PC-3 (cell line): ENCODE measurements at regions not wholly inside any gene's neighbourhood (a gene's known extent, or its start where the extent isn't known, plus 50 kb on each side); places are given as distances from the start of the nearest gene placed in this dataset.

Experiments
- ATAC-seq: fragments of 200-7000 bp; cut with Tn5 transposase; 2 replicates; pipeline ENCODE4 v1.9.1; 2020; ENCODE audit warnings: mild to moderate bottlenecking, moderate library complexity
- BruUV-seq: library from RNA; stranded (reverse); fragments of 400-500 nt; replicated peaks from 2 replicates; lab custom pipeline; 2021; lab: Mats Ljungman, UMichigan
- CTCF ChIA-PET: fragments of 300-600 bp; sonication (Branson Sonifier 250); formaldehyde crosslinking; loops from one replicate; lab custom pipeline; 2022; ENCODE audit warnings: antibody characterized with exemption; lab: Charles Lee
- POLR2A ChIA-PET: fragments of 300-600 bp; sonication (Branson Sonifier 250); formaldehyde crosslinking; loops from one replicate; lab custom pipeline; 2022; ENCODE audit warnings: antibody characterized with exemption; ENCODE audit not compliant: unreplicated experiment; lab: Charles Lee
- DNase-seq: peaks from one replicate; pipeline ENCODE4 v3.0.0-alpha.2; 2015
- H2AFZ ChIP-seq: fragments of 300-600 bp; sonication (generic); 2 replicates; pipeline ENCODE4 v1.6.0; 2016; ENCODE audit warnings: antibody characterized with exemption, low read length
- H3F3A ChIP-seq: fragments of 300-600 bp; sonication (generic); one replicate; pipeline ENCODE4 v1.6.0; 2017; ENCODE audit warnings: antibody characterized with exemption, low read length, control low read depth, mild to moderate bottlenecking; ENCODE audit not compliant: unreplicated experiment
- H3K27ac ChIP-seq: fragments of 300-600 bp; sonication (generic); 2 replicates; pipeline ENCODE4 v1.5.1; 2016; ENCODE audit warnings: mild to moderate bottlenecking, low read length
- H3K27me3 ChIP-seq: fragments of 300-600 bp; sonication (generic); 2 replicates; pipeline ENCODE4 v1.6.1; 2016; ENCODE audit warnings: low read length, mixed read lengths
- H3K36me3 ChIP-seq: fragments of 300-600 bp; sonication (generic); 2 replicates; pipeline ENCODE4 v1.6.1; 2016; ENCODE audit warnings: low read depth, mixed run types, low read length, mixed read lengths
- H3K4me1 ChIP-seq: fragments of 300-600 bp; sonication (generic); 2 replicates; pipeline ENCODE4 v1.5.1; 2016; ENCODE audit warnings: low read length; ENCODE audit not compliant: insufficient read depth
- H3K4me2 ChIP-seq: fragments of 300-600 bp; sonication (generic); 2 replicates; pipeline ENCODE4 v1.6.0; 2016; ENCODE audit warnings: low read length
- H3K4me3 ChIP-seq: fragments of 300-600 bp; sonication (generic); 2 replicates; pipeline ENCODE4 v1.5.1; 2016; ENCODE audit warnings: mild to moderate bottlenecking, low read length, mixed read lengths
- H3K79me2 ChIP-seq: fragments of 300-600 bp; sonication (generic); 2 replicates; pipeline ENCODE4 v1.6.1; 2017; ENCODE audit warnings: low read length, mixed read lengths
- H3K9ac ChIP-seq: fragments of 300-600 bp; sonication (generic); 2 replicates; pipeline ENCODE4 v1.6.0; 2016; ENCODE audit warnings: mild to moderate bottlenecking, low read length
- H3K9me2 ChIP-seq: fragments of 300-600 bp; sonication (generic); replicated peaks from 2 replicates; pipeline ENCODE4 v1.6.1; 2016; ENCODE audit warnings: mixed run types, low read length, mixed read lengths
- H3K9me3 ChIP-seq: fragments of 300-600 bp; sonication (generic); 2 replicates; pipeline ENCODE4 v1.6.1; 2016; ENCODE audit warnings: low read length, mixed read lengths
- H4K20me1 ChIP-seq: fragments of 300-600 bp; sonication (generic); 2 replicates; pipeline ENCODE4 v1.6.1; 2016; ENCODE audit warnings: low read length, mixed read lengths
- CTCF ChIP-seq: fragments of 300-600 bp; sonication (generic); conservative IDR thresholded peaks from 2 replicates; pipeline ENCODE4 v1.5.1; 2017; ENCODE audit warnings: antibody characterized with exemption, low read depth, mild to moderate bottlenecking, low read length
- EZH2 ChIP-seq: fragments of 300-600 bp; sonication (generic); IDR thresholded peaks from one replicate; pipeline ENCODE4 v1.6.1; 2017; ENCODE audit warnings: antibody characterized with exemption, mild to moderate bottlenecking, low read length; ENCODE audit not compliant: unreplicated experiment
- EZH2phosphoT487 ChIP-seq: fragments of 300-600 bp; sonication (generic); IDR thresholded peaks from 2 replicates; pipeline ENCODE4 v1.6.1; 2018; ENCODE audit warnings: mild to moderate bottlenecking, antibody characterized with exemption, low read length, borderline replicate concordance
- intact Hi-C: fragments of 100-400 bp; cut with micrococcal nuclease; formaldehyde crosslinking; loops from 2 replicates; pipeline ENCODE4 v1.9.0; 2023

- Histone ChIP-seq H3K4me3 (no peak overlapping the region), H3K4me2 (no peak overlapping the region), H2AFZ (no peak overlapping the region), H3K9me2 (no peaks in the 10 kb centered on the region), H4K20me1 (no peaks in the 10 kb centered on the region), H3K9ac (no peak overlapping the region), H3F3A (no peaks in the 10 kb centered on the region), H3K4me1 (no peaks in the 10 kb centered on the region), H3K27me3 (no peaks in the 10 kb centered on the region), H3K27ac (no peak overlapping the region), H3K9me3 (no peaks in the 10 kb centered on the region), H3K36me3 (no peaks in the 10 kb centered on the region), H3K79me2 (no peaks in the 10 kb centered on the region)
- intact Hi-C loops: no loop called here
- no peak for DNase-seq
- no peak for ATAC-seq
- ChIA-PET CTCF (no interaction called here), POLR2A (no interaction called here)
- BruUV-seq: no TSS peak
- TF ChIP-seq CTCF (no peak), EZH2 (no peak)
These were observed 135.0 kb downstream of the NAV1 start for GRCh38 chr1:201673915-201674314.

- ATAC-seq (no peak), DNase-seq (no peak)
- POLR2A ChIA-PET: no interaction called here
- H3K9me3 ChIP-seq: no peaks in the 10 kb centered on the region
- CTCF ChIA-PET: no interaction called here
- no peaks in the 10 kb centered on the region for H4K20me1 ChIP-seq
- no peak overlapping the region for H3K27ac ChIP-seq
- no peaks in the 10 kb centered on the region for H3K4me1 ChIP-seq
- TF ChIP-seq CTCF (no peak), EZH2 (no peak), EZH2phosphoT487 (no peak)
- H3K4me3 ChIP-seq: no peak overlapping the region
- no TSS peak for BruUV-seq
- no peaks in the 10 kb centered on the region for H3K36me3 ChIP-seq
- intact Hi-C loops: no loop called here
- no peaks in the 10 kb centered on the region for H3K9me2 ChIP-seq
- H2AFZ ChIP-seq: no peak overlapping the region
- no peak overlapping the region for H3K4me2 ChIP-seq
- H3K9ac ChIP-seq: no peak overlapping the region
- H3F3A ChIP-seq: no peaks in the 10 kb centered on the region
- no peaks in the 10 kb centered on the region for H3K27me3 ChIP-seq
- H3K79me2 ChIP-seq: no peaks in the 10 kb centered on the region
These were observed 136.2 kb downstream of the NAV1 start for GRCh38 chr1:201675143-201675542.

- no peak overlapping the region for H2AFZ ChIP-seq
- H3F3A ChIP-seq: no peaks in the 10 kb centered on the region
- CTCF ChIA-PET: interaction anchor here (0.6 to 0.7 kb wide), 2 partner anchors 136 to 155 kb away, joined by 3 to 5 read pairs; no protein-coding TSS in a partner anchor
- no peak overlapping the region for H3K9ac ChIP-seq
- POLR2A ChIA-PET: no interaction called here
- no TSS peak for BruUV-seq
- no peaks in the 10 kb centered on the region for H3K9me2 ChIP-seq
- no peaks in the 10 kb centered on the region for H3K79me2 ChIP-seq
- no peaks in the 10 kb centered on the region for H3K4me1 ChIP-seq
- no peaks in the 10 kb centered on the region for H4K20me1 ChIP-seq
- ATAC-seq: no peak; the same call in 1 of the 2 replicates
- H3K4me2 ChIP-seq: no peak overlapping the region
- H3K36me3 ChIP-seq: no peaks in the 10 kb centered on the region
- TF ChIP-seq EZH2: no peak
- no peak for TF ChIP-seq EZH2phosphoT487
- no peak for TF ChIP-seq CTCF
- H3K4me3 ChIP-seq: no peak overlapping the region
- no peak for DNase-seq
- H3K9me3 ChIP-seq: no peaks in the 10 kb centered on the region
- intact Hi-C loops: no loop called here
- H3K27me3 ChIP-seq: no peaks in the 10 kb centered on the region
- H3K27ac ChIP-seq: no peak overlapping the region
These were observed 137.3 kb downstream of the NAV1 start for GRCh38 chr1:201676197-201676596.
